ENCODE measurements at regions not wholly inside any gene's neighbourhood (a gene's known extent, or its start where the extent isn't known, plus 50 kb on each side); places are given as distances from the start of the nearest gene placed in this dataset.

DNA sequence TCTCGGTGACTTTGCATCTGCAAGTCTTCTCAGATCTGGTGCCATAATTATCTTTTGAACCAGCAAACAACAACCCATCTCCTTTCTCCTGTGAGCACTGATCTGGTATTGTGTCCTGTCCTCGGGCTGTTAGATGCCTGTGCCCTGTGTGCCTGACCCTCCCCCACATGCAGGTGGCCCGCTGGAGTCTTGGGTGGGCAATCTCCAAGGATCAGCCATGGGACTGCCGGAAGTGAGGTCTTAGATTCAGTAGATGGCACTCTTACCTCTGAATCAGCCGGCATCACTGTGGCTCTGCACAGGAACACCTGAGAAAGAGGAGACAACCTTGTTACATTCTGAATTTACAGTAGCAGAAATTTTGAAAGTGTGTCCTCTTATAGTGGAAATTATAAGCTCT, 172.4 kb downstream of the IRX2 start:
- Histone ChIP-seq H3K9me3 (ENCODE audit: control insufficient read depth, insufficient read depth, low read length) (peaks cover 19% of the 10 kb centered on the region; the same call in 1 of the 2 replicates), H3K4me2 (ENCODE audit: low read length) (no peak overlapping the region), H3K79me2 (ENCODE audit: control insufficient read depth, low read length) (no peaks in the 10 kb centered on the region), H3K27ac (ENCODE audit: low read depth, low read length) (no peak overlapping the region), H4K20me1 (ENCODE audit: control insufficient read depth, insufficient read depth, low read depth, low read length) (no peaks in the 10 kb centered on the region), H3F3A (ENCODE audit: control insufficient read depth, insufficient read depth) (no peaks in the 10 kb centered on the region), H3K27me3 (ENCODE audit: control insufficient read depth, low read length) (no peaks in the 10 kb centered on the region), H3K4me1 (ENCODE audit: control insufficient read depth, low read length) (no peaks in the 10 kb centered on the region), H3K4me3 (ENCODE audit: low read length) (no peak overlapping the region), H3K36me3 (ENCODE audit: control insufficient read depth, low read length) (no peaks in the 10 kb centered on the region), H3K9me2 (replicated peaks; ENCODE audit: control insufficient read depth, low read length) (no peaks in the 10 kb centered on the region)
- TF ChIP-seq EZH2phosphoT487 (IDR thresholded peaks at IDR 0.05; ENCODE audit: borderline replicate concordance, low read length) (no peak), CTCF (IDR thresholded peaks at IDR 0.05; ENCODE audit: low read depth, low read length, poor library complexity, severe bottlenecking) (no peak)

GRCh38 chr5:2577312-2578036, 174.0 kb downstream of the IRX2 start:
- H3K36me3 ChIP-seq (ENCODE audit: control insufficient read depth, low read length), result no peaks in the 10 kb centered on the region
- peaks cover 8% of the 10 kb centered on the region; the same call in 1 of the 2 replicates for H3K9me3 ChIP-seq (ENCODE audit: control insufficient read depth, insufficient read depth, low read length)
- H4K20me1 ChIP-seq (ENCODE audit: control insufficient read depth, insufficient read depth, low read depth, low read length), result no peaks in the 10 kb centered on the region
- H3K4me2 ChIP-seq (ENCODE audit: low read length), result no peak overlapping the region
- no peak overlapping the region for H3K27ac ChIP-seq (ENCODE audit: low read depth, low read length)
- no peaks in the 10 kb centered on the region for H3K79me2 ChIP-seq (ENCODE audit: control insufficient read depth, low read length)
- TF ChIP-seq EZH2phosphoT487 (IDR thresholded peaks at IDR 0.05; ENCODE audit: borderline replicate concordance, low read length), result no peak
- no peak overlapping the region for H3K4me3 ChIP-seq (ENCODE audit: low read length)
- H3K9me2 ChIP-seq (replicated peaks; ENCODE audit: control insufficient read depth, low read length), result no peaks in the 10 kb centered on the region
- no peaks in the 10 kb centered on the region for H3F3A ChIP-seq (ENCODE audit: control insufficient read depth, insufficient read depth)
- no peaks in the 10 kb centered on the region for H3K4me1 ChIP-seq (ENCODE audit: control insufficient read depth, low read length)
- H3K27me3 ChIP-seq (ENCODE audit: control insufficient read depth, low read length), result no peaks in the 10 kb centered on the region

GRCh38 chr5:2576823-2577222, 174.7 kb downstream of the IRX2 start:
- H3K36me3 ChIP-seq (ENCODE audit: control insufficient read depth, low read length), result no peaks in the 10 kb centered on the region
- no peaks in the 10 kb centered on the region for H3K9me2 ChIP-seq (replicated peaks; ENCODE audit: control insufficient read depth, low read length)
- H4K20me1 ChIP-seq (ENCODE audit: control insufficient read depth, insufficient read depth, low read depth, low read length), result no peaks in the 10 kb centered on the region
- H3K79me2 ChIP-seq (ENCODE audit: control insufficient read depth, low read length), result no peaks in the 10 kb centered on the region
- no peak for TF ChIP-seq EZH2phosphoT487 (IDR thresholded peaks at IDR 0.05; ENCODE audit: borderline replicate concordance, low read length)
- TF ChIP-seq CTCF (IDR thresholded peaks at IDR 0.05; ENCODE audit: low read depth, low read length, poor library complexity, severe bottlenecking), result no peak
- H3K27ac ChIP-seq (ENCODE audit: low read depth, low read length), result no peak overlapping the region
- H3F3A ChIP-seq (ENCODE audit: control insufficient read depth, insufficient read depth), result no peaks in the 10 kb centered on the region
- H3K4me2 ChIP-seq (ENCODE audit: low read length), result no peak overlapping the region
- peaks cover 5% of the 10 kb centered on the region; the same call in 1 of the 2 replicates for H3K9me3 ChIP-seq (ENCODE audit: control insufficient read depth, insufficient read depth, low read length)
- H3K27me3 ChIP-seq (ENCODE audit: control insufficient read depth, low read length), result no peaks in the 10 kb centered on the region
- no peaks in the 10 kb centered on the region for H3K4me1 ChIP-seq (ENCODE audit: control insufficient read depth, low read length)
- H3K4me3 ChIP-seq (ENCODE audit: low read length), result no peak overlapping the region

GRCh38 chr5:2575871-2576270, 175.6 kb downstream of the IRX2 start:
- Histone ChIP-seq H3K36me3 (ENCODE audit: control insufficient read depth, low read length) (no peaks in the 10 kb centered on the region), H3K9me2 (replicated peaks; ENCODE audit: control insufficient read depth, low read length) (no peaks in the 10 kb centered on the region), H4K20me1 (ENCODE audit: control insufficient read depth, insufficient read depth, low read depth, low read length) (no peaks in the 10 kb centered on the region), H3K79me2 (ENCODE audit: control insufficient read depth, low read length) (no peaks in the 10 kb centered on the region), H3F3A (ENCODE audit: control insufficient read depth, insufficient read depth) (no peaks in the 10 kb centered on the region), H3K4me1 (ENCODE audit: control insufficient read depth, low read length) (no peaks in the 10 kb centered on the region), H3K27me3 (ENCODE audit: control insufficient read depth, low read length) (no peaks in the 10 kb centered on the region), H3K4me3 (ENCODE audit: low read length) (no peak overlapping the region), H3K27ac (ENCODE audit: low read depth, low read length) (no peak overlapping the region), H3K9me3 (ENCODE audit: control insufficient read depth, insufficient read depth, low read length) (no peaks in the 10 kb centered on the region; the same call in 1 of the 2 replicates), H3K4me2 (ENCODE audit: low read length) (no peak overlapping the region)
- TF ChIP-seq CTCF (IDR thresholded peaks at IDR 0.05; ENCODE audit: low read depth, low read length, poor library complexity, severe bottlenecking), result no peak
- TF ChIP-seq EZH2phosphoT487 (IDR thresholded peaks at IDR 0.05; ENCODE audit: borderline replicate concordance, low read length), result no peak

Measured in DOHH2 (cell line).